Esophagus muscularis mucosa (tissue), 4 donors: ENCODE measurements at regions not wholly inside any gene's neighbourhood (a gene's known extent, or its start where the extent isn't known, plus 50 kb on each side); places are given as distances from the start of the nearest gene placed in this dataset.

Source experiments
- DNase-seq: peaks from one replicate; pipeline ENCODE4 v3.0.0-alpha.2; 2017; ENCODE audit errors: extremely low spot score
- H3K27ac ChIP-seq, 4 donors: fragments of 200-600 bp; sonication (generic); replicated peaks in 1 of 4; 1 replicate in 3 of 4; 2 replicates in 1 of 4; pipeline ENCODE4 v1.5.1; 2016 to 2019; ENCODE audit warnings: mild to moderate bottlenecking in 1 of 4
- H3K27me3 ChIP-seq, 4 donors: fragments of 200-600 bp; sonication (generic); one replicate each; pipeline versions ENCODE4 v1.5.1 to v1.6.0; 2016 to 2019
- H3K36me3 ChIP-seq, 4 donors: fragments of 200-600 bp; sonication (generic); one replicate each; pipeline ENCODE4 v1.5.1; 2016 to 2019
- H3K4me1 ChIP-seq, 4 donors: fragments of 200-600 bp; sonication (generic); one replicate each; pipeline ENCODE4 v1.5.1; 2016 to 2019
- H3K4me3 ChIP-seq, 4 donors: fragments of 200-600 bp; sonication (generic); 1 replicate in 2 of 4; 2 replicates in 2 of 4; pipeline ENCODE4 v1.5.1; 2016 to 2019; ENCODE audit warnings: mild to moderate bottlenecking in 4 of 4, moderate library complexity in 1 of 4
- H3K9me3 ChIP-seq, 4 donors: fragments of 200-600 bp; sonication (generic); 1 replicate in 3 of 4; 2 replicates in 1 of 4; pipeline ENCODE4 v1.5.1; 2016 to 2019
- CTCF ChIP-seq, 3 experiments: fragments of 200-600 bp in 2 of 3; fragments of 450-650 bp in 1 of 3; sonication (generic) in 2 of 3; IDR thresholded peaks; one replicate each; pipeline ENCODE4 v1.5.1; 2017 to 2019; ENCODE audit warnings: antibody characterized with exemption in 3 of 3, mild to moderate bottlenecking in 2 of 3, moderate library complexity in 1 of 3
- EP300 ChIP-seq: sonication (generic); formaldehyde crosslinking; IDR thresholded peaks from one replicate; pipeline ENCODE4 v1.6.1; 2017; ENCODE audit warnings: antibody characterized with exemption
- POLR2A ChIP-seq: fragments of 450-650 bp; IDR thresholded peaks from one replicate; pipeline ENCODE4 v1.6.1; 2017; ENCODE audit warnings: antibody characterized with exemption, moderate library complexity, mild to moderate bottlenecking, low read depth
- POLR2AphosphoS5 ChIP-seq, 2 donors: sonication (generic); formaldehyde crosslinking; IDR thresholded peaks; one replicate each; pipeline ENCODE4 v1.6.1; 2017; ENCODE audit warnings: antibody characterized with exemption in 2 of 2
- WGBS: methylation state at CpG from one replicate; pipeline ENCODE4 v1.1.5; 2018; 5-methylcytosine and 5-hydroxymethylcytosine counted together
- intact Hi-C: fragments of 100-400 bp; cut with DNase I; formaldehyde crosslinking; loops from one replicate; pipeline ENCODE4 v1.15.1; 2023

GRCh38 chr18:78447211-78447610 is 532.4 kb upstream of the SALL3 start:
- Histone ChIP-seq H3K4me1 (peaks cover 0 to 9% (median 0%) of the 10 kb centered on the region in 4 donors), H3K27me3 (peaks cover 0 to 8% (median 0%) of the 10 kb centered on the region in 4 donors), H3K9me3 (no peaks in the 10 kb centered on the region), H3K36me3 (no peaks in the 10 kb centered on the region), H3K4me3 (no peak overlapping the region), H3K27ac (no peak overlapping the region)
- no peak for TF ChIP-seq POLR2A
- intact Hi-C loops, result no loop called here
- WGBS, result 27% methylated on average over 4 of the region's 4 CpGs
- no peak for DNase-seq

- H3K36me3 ChIP-seq, result no peaks in the 10 kb centered on the region
- peaks cover 0 to 9% (median 0%) of the 10 kb centered on the region in 4 donors for H3K4me1 ChIP-seq
- no peak overlapping the region for H3K27ac ChIP-seq
- peaks cover 0 to 8% (median 0%) of the 10 kb centered on the region in 4 donors for H3K27me3 ChIP-seq
- intact Hi-C loops, result no loop called here
- no peak overlapping the region for H3K4me3 ChIP-seq
- TF ChIP-seq EP300 (no peak), POLR2AphosphoS5 (IDR thresholded peaks at IDR 0.05) (no peak), CTCF (IDR thresholded peaks at IDR 0.05) (no peak), POLR2A (no peak)
- H3K9me3 ChIP-seq, result no peaks in the 10 kb centered on the region
- no peak for DNase-seq
- WGBS, result 69% methylated on average over 5 of the region's 5 CpGs
These were observed 531.5 kb upstream of the SALL3 start for GRCh38 chr18:78448106-78448505.

- H3K27me3 ChIP-seq, result peaks cover 0 to 8% (median 0%) of the 10 kb centered on the region in 4 donors
- H3K4me1 ChIP-seq, result peaks cover 0 to 9% (median 0%) of the 10 kb centered on the region in 4 donors
- 90% methylated on average over 3 of the region's 3 CpGs for WGBS
- TF ChIP-seq CTCF (IDR thresholded peaks at IDR 0.05), result no peak
- no peak for TF ChIP-seq POLR2A
- no peak for TF ChIP-seq EP300
- no peak for TF ChIP-seq POLR2AphosphoS5 (IDR thresholded peaks at IDR 0.05)
- intact Hi-C loops, result no loop called here
- no peaks in the 10 kb centered on the region for H3K9me3 ChIP-seq
- no peaks in the 10 kb centered on the region for H3K36me3 ChIP-seq
- H3K27ac ChIP-seq, result no peak overlapping the region
- no peak overlapping the region for H3K4me3 ChIP-seq
- no peak for DNase-seq
These were observed 531.0 kb upstream of the SALL3 start for GRCh38 chr18:78448591-78448990.

DNA sequence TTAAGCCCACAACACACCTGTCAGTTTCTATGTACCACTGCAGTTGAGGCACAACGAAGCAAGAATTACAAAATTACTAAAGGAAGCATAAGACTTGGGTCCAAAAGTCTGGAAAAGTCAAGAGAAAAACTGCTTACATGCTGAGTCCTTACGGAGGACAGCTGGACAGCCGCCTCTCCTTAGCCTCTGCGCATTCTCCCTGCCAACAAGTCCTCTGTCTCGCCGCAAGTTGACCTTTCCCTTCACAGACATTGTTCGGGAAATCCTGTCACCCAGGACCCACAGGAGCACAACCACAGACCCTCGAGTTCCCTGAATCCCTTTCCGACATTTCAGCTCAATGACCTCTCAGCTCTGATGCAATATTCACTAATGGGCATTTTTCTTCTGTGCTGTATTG is 525.4 kb upstream of the SALL3 start:
- H3K4me3 ChIP-seq, result no peak overlapping the region
- no peak overlapping the region for H3K27ac ChIP-seq
- DNase-seq, result peak; percentile 90
- TF ChIP-seq CTCF (IDR thresholded peaks at IDR 0.05) (no peak), EP300 (no peak)
- no peaks in the 10 kb centered on the region for H3K36me3 ChIP-seq
- peaks cover 0 to 8% (median 0%) of the 10 kb centered on the region in 4 donors for H3K27me3 ChIP-seq
- 48% methylated on average over 9 of the region's 9 CpGs for WGBS
- intact Hi-C loops, result no loop called here
- H3K9me3 ChIP-seq, result no peaks in the 10 kb centered on the region
- no peaks in the 10 kb centered on the region for H3K4me1 ChIP-seq

DNA sequence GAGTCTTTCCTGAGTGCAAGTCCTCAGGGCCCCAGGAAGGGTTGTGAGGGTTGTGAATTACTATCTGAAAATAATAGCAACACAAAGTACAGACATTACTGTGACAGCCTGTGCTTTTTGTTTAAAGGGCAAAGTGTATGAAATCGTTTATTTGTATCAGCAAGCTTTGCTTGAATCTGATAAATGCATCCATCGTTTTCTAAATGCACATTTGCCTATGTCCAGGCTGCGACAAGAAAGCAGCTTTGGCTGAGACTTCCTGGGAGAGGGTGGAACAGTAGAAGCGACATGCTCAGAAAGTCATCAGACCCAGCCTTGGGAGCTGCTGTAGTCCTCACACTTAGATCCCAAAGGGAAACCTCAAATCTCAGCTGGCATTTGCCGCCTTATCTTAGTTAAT is 524.2 kb upstream of the SALL3 start:
- no peak overlapping the region for H3K27ac ChIP-seq
- no peak overlapping the region for H3K4me3 ChIP-seq
- no peaks in the 10 kb centered on the region for H3K9me3 ChIP-seq
- WGBS, result 92% methylated on average over 5 of the region's 5 CpGs
- peaks cover 0 to 8% (median 0%) of the 10 kb centered on the region in 4 donors for H3K27me3 ChIP-seq
- peak; percentile 62 for DNase-seq
- no peak for TF ChIP-seq EP300
- no peak for TF ChIP-seq CTCF (IDR thresholded peaks at IDR 0.05)
- TF ChIP-seq POLR2A, result no peak
- TF ChIP-seq POLR2AphosphoS5 (IDR thresholded peaks at IDR 0.05), result no peak
- intact Hi-C loops, result no loop called here
- no peaks in the 10 kb centered on the region for H3K4me1 ChIP-seq
- no peaks in the 10 kb centered on the region for H3K36me3 ChIP-seq
